Upper lobe of left lung (tissue), 4 donors: ENCODE measurements at regions not wholly inside any gene's neighbourhood (a gene's known extent, or its start where the extent isn't known, plus 50 kb on each side); places are given as distances from the start of the nearest gene placed in this dataset.

Experiments used
- POLR2A ChIP-seq, 4 donors: fragments of 450-650 bp; IDR thresholded peaks; one replicate each; pipeline ENCODE4 v1.5.1; 2016 to 2017; ENCODE audit warnings: antibody characterized with exemption in 4 of 4, mild to moderate bottlenecking in 2 of 4
- POLR2AphosphoS5 ChIP-seq, 2 donors: sonication (generic); formaldehyde crosslinking; IDR thresholded peaks; one replicate each; pipeline ENCODE4 v1.5.1; 2017; ENCODE audit warnings: antibody characterized with exemption in 2 of 2
- TF ChIP-seq, protein P1 (sequence below), 6 experiments: fragments of 450-650 bp in 4 of 6; fragments of 200-600 bp in 2 of 6; sonication (generic) in 2 of 6; IDR thresholded peaks; one replicate each; pipeline ENCODE4 v1.5.1; 2016 to 2019; ENCODE audit warnings: antibody characterized with exemption in 6 of 6

DNA sequence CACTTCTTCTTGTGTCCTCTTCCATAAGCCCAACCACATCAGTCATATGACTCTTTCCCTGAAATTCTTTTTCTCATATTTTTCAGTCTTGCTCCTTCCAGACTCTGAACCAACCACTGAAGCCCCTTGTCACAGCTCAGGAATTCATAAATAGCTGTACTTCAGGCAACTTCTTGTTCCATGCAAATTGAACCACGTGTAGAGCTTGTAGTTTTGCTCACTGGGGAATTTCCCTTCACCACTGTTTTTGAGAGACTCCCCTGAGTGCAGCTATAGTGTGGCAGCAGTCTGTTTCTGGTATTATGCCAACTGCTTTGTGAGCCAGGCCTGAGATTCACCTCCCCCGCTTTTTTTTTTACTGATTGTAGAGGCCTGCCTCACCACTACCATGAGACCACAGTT, 150.3 kb upstream of the SPAG17 start:
- TF ChIP-seq POLR2A (IDR thresholded peaks at IDR 0.05) (no peak), POLR2AphosphoS5 (IDR thresholded peaks at IDR 0.05) (no peak)
- TF ChIP-seq, protein P1, sequence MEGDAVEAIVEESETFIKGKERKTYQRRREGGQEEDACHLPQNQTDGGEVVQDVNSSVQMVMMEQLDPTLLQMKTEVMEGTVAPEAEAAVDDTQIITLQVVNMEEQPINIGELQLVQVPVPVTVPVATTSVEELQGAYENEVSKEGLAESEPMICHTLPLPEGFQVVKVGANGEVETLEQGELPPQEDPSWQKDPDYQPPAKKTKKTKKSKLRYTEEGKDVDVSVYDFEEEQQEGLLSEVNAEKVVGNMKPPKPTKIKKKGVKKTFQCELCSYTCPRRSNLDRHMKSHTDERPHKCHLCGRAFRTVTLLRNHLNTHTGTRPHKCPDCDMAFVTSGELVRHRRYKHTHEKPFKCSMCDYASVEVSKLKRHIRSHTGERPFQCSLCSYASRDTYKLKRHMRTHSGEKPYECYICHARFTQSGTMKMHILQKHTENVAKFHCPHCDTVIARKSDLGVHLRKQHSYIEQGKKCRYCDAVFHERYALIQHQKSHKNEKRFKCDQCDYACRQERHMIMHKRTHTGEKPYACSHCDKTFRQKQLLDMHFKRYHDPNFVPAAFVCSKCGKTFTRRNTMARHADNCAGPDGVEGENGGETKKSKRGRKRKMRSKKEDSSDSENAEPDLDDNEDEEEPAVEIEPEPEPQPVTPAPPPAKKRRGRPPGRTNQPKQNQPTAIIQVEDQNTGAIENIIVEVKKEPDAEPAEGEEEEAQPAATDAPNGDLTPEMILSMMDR (IDR thresholded peaks at IDR 0.05): no peak
